Testis (tissue), 2 donors: ENCODE measurements at regions not wholly inside any gene's neighbourhood (a gene's known extent, or its start where the extent isn't known, plus 50 kb on each side); places are given as distances from the start of the nearest gene placed in this dataset.

Experiments used
- POLR2A ChIP-seq: fragments of 450-650 bp; IDR thresholded peaks from one replicate; pipeline ENCODE4 v1.6.1; 2017; ENCODE audit warnings: antibody characterized with exemption, mild to moderate bottlenecking, moderate library complexity
- TF ChIP-seq, protein P1 (sequence below), 3 experiments: fragments of 450-650 bp in 2 of 3; fragments of 200-600 bp in 1 of 3; sonication (generic) in 1 of 3; IDR thresholded peaks; one replicate each; pipeline ENCODE4 v1.5.1; 2016 to 2019; ENCODE audit warnings: antibody characterized with exemption in 3 of 3, mild to moderate bottlenecking in 2 of 3, moderate library complexity in 1 of 3

DNA sequence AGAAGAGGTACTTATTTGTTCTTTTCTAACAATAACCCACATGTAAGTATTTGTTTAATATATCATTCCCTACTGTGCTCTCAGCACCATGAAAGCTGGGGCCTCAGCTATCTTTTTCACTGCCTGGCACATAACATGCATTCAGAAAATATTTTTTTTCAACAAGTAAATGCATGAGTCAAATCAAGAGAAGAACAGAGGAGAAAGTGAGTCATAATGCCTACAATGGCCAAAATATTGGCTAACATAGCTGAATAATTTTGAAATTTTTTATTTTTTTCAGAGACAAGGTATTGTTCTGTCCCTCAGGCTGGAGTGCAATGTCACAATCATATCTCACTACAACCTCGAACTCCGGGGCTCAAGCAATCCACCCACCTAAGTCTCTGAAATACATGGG is 252.2 kb upstream of the ADAMTS5 start:
- TF ChIP-seq, protein P1, sequence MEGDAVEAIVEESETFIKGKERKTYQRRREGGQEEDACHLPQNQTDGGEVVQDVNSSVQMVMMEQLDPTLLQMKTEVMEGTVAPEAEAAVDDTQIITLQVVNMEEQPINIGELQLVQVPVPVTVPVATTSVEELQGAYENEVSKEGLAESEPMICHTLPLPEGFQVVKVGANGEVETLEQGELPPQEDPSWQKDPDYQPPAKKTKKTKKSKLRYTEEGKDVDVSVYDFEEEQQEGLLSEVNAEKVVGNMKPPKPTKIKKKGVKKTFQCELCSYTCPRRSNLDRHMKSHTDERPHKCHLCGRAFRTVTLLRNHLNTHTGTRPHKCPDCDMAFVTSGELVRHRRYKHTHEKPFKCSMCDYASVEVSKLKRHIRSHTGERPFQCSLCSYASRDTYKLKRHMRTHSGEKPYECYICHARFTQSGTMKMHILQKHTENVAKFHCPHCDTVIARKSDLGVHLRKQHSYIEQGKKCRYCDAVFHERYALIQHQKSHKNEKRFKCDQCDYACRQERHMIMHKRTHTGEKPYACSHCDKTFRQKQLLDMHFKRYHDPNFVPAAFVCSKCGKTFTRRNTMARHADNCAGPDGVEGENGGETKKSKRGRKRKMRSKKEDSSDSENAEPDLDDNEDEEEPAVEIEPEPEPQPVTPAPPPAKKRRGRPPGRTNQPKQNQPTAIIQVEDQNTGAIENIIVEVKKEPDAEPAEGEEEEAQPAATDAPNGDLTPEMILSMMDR (IDR thresholded peaks at IDR 0.05), result no peak
- no peak for TF ChIP-seq POLR2A
